ENCODE measurements at regions not wholly inside any gene's neighbourhood (a gene's known extent, or its start where the extent isn't known, plus 50 kb on each side); places are given as distances from the start of the nearest gene placed in this dataset.

GRCh38 chr1:34415140-34415539 is 238.4 kb downstream of the C1orf94 start:
- TF ChIP-seq CTCF (IDR thresholded peaks at IDR 0.05): no peak
- TF ChIP-seq EP300 (IDR thresholded peaks at IDR 0.05): no peak
